ENCODE measurements at regions not wholly inside any gene's neighbourhood (a gene's known extent, or its start where the extent isn't known, plus 50 kb on each side); places are given as distances from the start of the nearest gene placed in this dataset.

- Histone ChIP-seq H3K27ac (replicated peaks) (no peak overlapping the region), H3K4me3 (replicated peaks; ENCODE audit: insufficient read depth, low read length) (no peak overlapping the region), H3K27me3 (ENCODE audit: insufficient read depth, poor library complexity, severe bottlenecking) (no peaks in the 10 kb centered on the region)
- DNase-seq (ENCODE audit: low read depth in 1 of 2, low spot score in 1 of 2) = no peak
- no peak for TF ChIP-seq POLR2AphosphoS5 (IDR thresholded peaks at IDR 0.05; ENCODE audit: low read depth)
- TF ChIP-seq SPI1 (IDR thresholded peaks at IDR 0.05; ENCODE audit: borderline replicate concordance, low read depth) = no peak
- TF ChIP-seq REST (IDR thresholded peaks at IDR 0.05; ENCODE audit: insufficient replicate concordance, low read depth) = no peak
- TF ChIP-seq GABPA (IDR thresholded peaks at IDR 0.05; ENCODE audit: low read depth) = no peak
- no peak for TF ChIP-seq CTCF (IDR thresholded peaks at IDR 0.05; ENCODE audit: insufficient read depth, low read length)
Measured at GRCh38 chr5:57600321-57600720, 117.7 kb upstream of the ACTBL2 start.

GRCh38 chr5:57598756-57599155 is 116.1 kb upstream of the ACTBL2 start:
- H3K27ac ChIP-seq (replicated peaks) = no peak overlapping the region
- TF ChIP-seq CTCF (IDR thresholded peaks at IDR 0.05; ENCODE audit: insufficient read depth, low read length) (no peak), SPI1 (IDR thresholded peaks at IDR 0.05; ENCODE audit: borderline replicate concordance, low read depth) (no peak), POLR2AphosphoS5 (IDR thresholded peaks at IDR 0.05; ENCODE audit: low read depth) (no peak), REST (IDR thresholded peaks at IDR 0.05; ENCODE audit: insufficient replicate concordance, low read depth) (no peak), GABPA (IDR thresholded peaks at IDR 0.05; ENCODE audit: low read depth) (no peak)
- H3K27me3 ChIP-seq (ENCODE audit: insufficient read depth, poor library complexity, severe bottlenecking) = no peaks in the 10 kb centered on the region
- DNase-seq (ENCODE audit: low read depth in 1 of 2, low spot score in 1 of 2) = no peak
- no peak overlapping the region for H3K4me3 ChIP-seq (replicated peaks; ENCODE audit: insufficient read depth, low read length)

GRCh38 chr5:57598097-57598496 is 115.5 kb upstream of the ACTBL2 start:
- no peak for TF ChIP-seq REST (IDR thresholded peaks at IDR 0.05; ENCODE audit: insufficient replicate concordance, low read depth)
- TF ChIP-seq GABPA (IDR thresholded peaks at IDR 0.05; ENCODE audit: low read depth) = no peak
- no peak for TF ChIP-seq POLR2AphosphoS5 (IDR thresholded peaks at IDR 0.05; ENCODE audit: low read depth)
- TF ChIP-seq CTCF (IDR thresholded peaks at IDR 0.05; ENCODE audit: insufficient read depth, low read length) = no peak
- TF ChIP-seq SPI1 (IDR thresholded peaks at IDR 0.05; ENCODE audit: borderline replicate concordance, low read depth) = no peak
- Histone ChIP-seq H3K4me3 (replicated peaks; ENCODE audit: insufficient read depth, low read length) (no peak overlapping the region), H3K27ac (replicated peaks) (no peak overlapping the region)

More at GRCh38 chr5:57598097-57598496, 115.5 kb upstream of the ACTBL2 start:
- H3K27me3 ChIP-seq (ENCODE audit: insufficient read depth, poor library complexity, severe bottlenecking) = no peaks in the 10 kb centered on the region
- no peak for DNase-seq (ENCODE audit: low read depth in 1 of 2, low spot score in 1 of 2)
